Neutrophil (primary cell): ENCODE measurements at regions not wholly inside any gene's neighbourhood (a gene's known extent, or its start where the extent isn't known, plus 50 kb on each side); places are given as distances from the start of the nearest gene placed in this dataset.

Source experiments
- H3K27ac ChIP-seq: fragments of 200-600 bp; sonication (generic); 2 replicates; pipeline ENCODE4 v1.5.1; 2016; ENCODE audit warnings: mild to moderate bottlenecking, moderate library complexity
- H3K27me3 ChIP-seq: fragments of 200-600 bp; sonication (generic); 2 replicates; pipeline ENCODE4 v1.6.0; 2016; ENCODE audit warnings: mild to moderate bottlenecking
- H3K36me3 ChIP-seq: fragments of 200-600 bp; sonication (generic); 2 replicates; pipeline ENCODE4 v1.5.1; 2017
- H3K4me1 ChIP-seq, 2 experiments: fragments of 200-600 bp in 1 of 2; sonication (generic) in 1 of 2; 1 replicate in 1 of 2; 2 replicates in 1 of 2; pipeline versions ENCODE4 v1.5.1 to v1.6.1; 2013 to 2016; ENCODE audit warnings: low read depth in 1 of 2, low read length in 1 of 2, mild to moderate bottlenecking in 1 of 2, moderate library complexity in 1 of 2; ENCODE audit not compliant: control insufficient read depth in 1 of 2, insufficient read depth in 1 of 2
- H3K4me3 ChIP-seq, 2 experiments: fragments of 200-600 bp in 1 of 2; sonication (generic) in 1 of 2; 1 replicate in 1 of 2; 2 replicates in 1 of 2; pipeline ENCODE4 v1.5.1; 2013 to 2016; ENCODE audit warnings: low read depth in 1 of 2, low read length in 1 of 2, mild to moderate bottlenecking in 1 of 2, moderate library complexity in 1 of 2
- H3K9me3 ChIP-seq: fragments of 200-600 bp; sonication (generic); 2 replicates; pipeline ENCODE4 v1.5.1; 2016
- TF ChIP-seq, protein P1 (sequence below): fragments of 200-600 bp; sonication (generic); IDR thresholded peaks from 2 replicates; pipeline ENCODE4 v1.5.1; 2016; ENCODE audit warnings: antibody characterized with exemption

DNA sequence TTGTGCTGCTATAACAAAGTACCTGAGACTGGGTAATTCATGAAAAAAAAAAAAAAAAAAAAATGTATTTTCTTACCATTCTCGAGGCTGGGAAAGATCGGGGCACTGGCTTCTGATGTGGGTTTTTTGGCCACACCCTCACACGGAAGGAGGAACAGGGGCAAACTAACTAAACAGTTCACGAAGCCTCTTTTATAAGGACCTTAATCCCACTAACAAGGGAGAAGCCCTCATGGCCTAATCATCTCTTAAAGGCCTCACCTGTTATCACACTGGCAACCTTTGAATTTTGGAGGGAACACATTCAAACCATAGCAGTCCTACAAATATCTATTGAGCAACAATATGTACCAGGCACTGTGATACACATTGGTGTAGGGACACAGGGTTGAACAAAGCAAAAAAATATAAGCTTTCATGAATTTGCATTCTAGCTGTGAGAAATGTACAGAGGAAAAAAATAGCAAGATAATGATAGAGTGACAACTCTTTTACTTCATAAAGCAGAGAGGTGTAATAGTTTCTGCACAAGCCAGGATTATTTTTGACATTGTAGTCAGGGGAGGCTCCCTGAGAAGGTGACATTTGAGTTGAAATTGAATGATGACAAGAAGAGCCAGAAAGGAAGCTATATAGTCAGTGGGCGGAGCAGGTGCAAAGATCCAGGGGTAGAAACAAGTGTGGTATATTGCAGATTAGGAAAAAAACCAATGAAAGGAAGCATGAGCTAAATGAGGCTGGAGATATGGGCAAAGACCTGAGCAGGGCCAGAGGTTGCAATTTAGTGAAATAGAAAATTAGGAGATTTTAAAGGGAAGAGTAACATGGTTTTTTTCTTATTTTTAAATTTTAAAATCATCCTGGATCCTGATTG, 68.1 kb upstream of the GRAMD2B start:
- Histone ChIP-seq H3K27me3 (no peaks in the 10 kb centered on the region), H3K4me1 (no peaks in the 10 kb centered on the region), H3K27ac (no peak overlapping the region), H3K9me3 (no peaks in the 10 kb centered on the region), H3K4me3 (no peak overlapping the region), H3K36me3 (no peaks in the 10 kb centered on the region)
- TF ChIP-seq, protein P1, sequence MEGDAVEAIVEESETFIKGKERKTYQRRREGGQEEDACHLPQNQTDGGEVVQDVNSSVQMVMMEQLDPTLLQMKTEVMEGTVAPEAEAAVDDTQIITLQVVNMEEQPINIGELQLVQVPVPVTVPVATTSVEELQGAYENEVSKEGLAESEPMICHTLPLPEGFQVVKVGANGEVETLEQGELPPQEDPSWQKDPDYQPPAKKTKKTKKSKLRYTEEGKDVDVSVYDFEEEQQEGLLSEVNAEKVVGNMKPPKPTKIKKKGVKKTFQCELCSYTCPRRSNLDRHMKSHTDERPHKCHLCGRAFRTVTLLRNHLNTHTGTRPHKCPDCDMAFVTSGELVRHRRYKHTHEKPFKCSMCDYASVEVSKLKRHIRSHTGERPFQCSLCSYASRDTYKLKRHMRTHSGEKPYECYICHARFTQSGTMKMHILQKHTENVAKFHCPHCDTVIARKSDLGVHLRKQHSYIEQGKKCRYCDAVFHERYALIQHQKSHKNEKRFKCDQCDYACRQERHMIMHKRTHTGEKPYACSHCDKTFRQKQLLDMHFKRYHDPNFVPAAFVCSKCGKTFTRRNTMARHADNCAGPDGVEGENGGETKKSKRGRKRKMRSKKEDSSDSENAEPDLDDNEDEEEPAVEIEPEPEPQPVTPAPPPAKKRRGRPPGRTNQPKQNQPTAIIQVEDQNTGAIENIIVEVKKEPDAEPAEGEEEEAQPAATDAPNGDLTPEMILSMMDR, result no peak

DNA sequence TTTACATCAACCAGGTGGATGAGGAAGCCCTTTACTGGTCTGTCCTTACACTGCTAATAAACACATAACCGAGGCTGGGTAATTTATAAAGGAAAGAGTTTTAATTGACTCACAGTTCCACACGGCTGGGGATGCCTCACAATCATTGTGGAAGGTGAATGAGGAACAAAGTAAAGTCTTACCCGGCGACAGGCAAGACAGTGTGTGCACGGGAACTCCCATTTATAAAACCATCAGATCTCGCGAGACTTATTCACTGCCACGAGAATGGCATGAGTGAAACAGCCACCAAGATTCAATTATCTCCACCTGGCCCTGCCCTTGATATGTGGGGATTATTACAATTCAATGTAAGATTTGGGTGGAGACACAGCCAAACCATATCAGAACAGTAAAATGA, 67.3 kb upstream of the GRAMD2B start:
- Histone ChIP-seq H3K36me3 (no peaks in the 10 kb centered on the region), H3K27me3 (no peaks in the 10 kb centered on the region), H3K4me1 (no peaks in the 10 kb centered on the region), H3K27ac (no peak overlapping the region), H3K9me3 (no peaks in the 10 kb centered on the region), H3K4me3 (no peak overlapping the region)
- TF ChIP-seq, protein P1, result no peak

DNA sequence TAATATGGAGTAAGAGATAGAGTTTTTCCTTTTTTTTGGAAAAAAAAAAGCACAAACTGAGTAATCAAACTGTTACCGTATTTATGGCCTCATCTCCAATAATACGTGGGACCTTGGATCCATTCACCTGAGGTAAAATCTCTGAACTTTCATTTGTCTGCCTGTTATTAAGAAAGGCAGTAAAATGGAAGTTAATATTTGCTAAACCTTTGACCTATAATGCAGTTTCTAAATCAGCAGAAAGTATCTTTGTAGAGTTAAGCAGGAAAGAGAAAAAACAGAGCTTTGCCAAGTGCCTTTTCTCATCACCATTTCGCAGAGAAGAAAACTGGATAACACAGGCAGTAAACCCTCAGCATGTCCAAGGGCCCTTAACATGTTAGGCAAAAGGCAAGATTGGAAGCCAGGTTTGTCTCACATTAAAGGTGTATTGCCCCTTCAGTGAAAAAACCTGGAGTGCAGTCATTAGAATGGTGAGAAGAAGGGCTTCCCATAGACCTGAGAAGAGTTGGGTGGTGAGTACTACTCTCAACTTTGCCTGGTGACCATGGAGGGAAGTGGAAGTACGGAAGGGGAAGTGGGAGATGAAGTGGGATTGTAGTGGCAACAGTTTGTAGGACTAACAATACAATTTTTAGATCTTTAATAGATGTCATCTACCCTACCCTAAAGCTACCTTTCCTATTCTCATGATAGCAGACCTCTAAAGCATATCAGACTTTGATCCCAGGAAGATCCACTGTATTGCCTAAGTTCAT, 65.4 kb upstream of the GRAMD2B start:
- Histone ChIP-seq H3K4me1 (no peaks in the 10 kb centered on the region), H3K27me3 (no peaks in the 10 kb centered on the region), H3K36me3 (no peaks in the 10 kb centered on the region), H3K4me3 (no peak overlapping the region), H3K27ac (no peak overlapping the region), H3K9me3 (no peaks in the 10 kb centered on the region)
- TF ChIP-seq, protein P1, result no peak

DNA sequence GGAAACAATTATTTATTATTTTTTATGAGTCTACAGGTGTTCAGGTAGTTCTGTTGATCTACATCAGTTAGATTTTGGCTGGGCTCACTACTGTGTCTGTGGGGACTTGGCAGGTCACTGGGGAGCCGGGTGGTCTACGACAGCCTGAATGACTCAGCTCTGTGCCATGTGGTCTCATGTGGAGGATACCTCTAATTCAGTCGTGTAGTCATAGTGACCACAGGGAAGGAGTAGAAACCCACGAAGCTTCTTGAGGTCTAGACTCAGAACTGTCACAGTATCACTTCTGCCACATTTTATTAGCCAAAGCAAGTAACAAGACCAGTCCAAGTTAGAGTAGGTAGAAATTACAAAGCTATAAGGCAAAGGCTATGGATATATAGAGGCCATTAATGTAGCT, 64.7 kb upstream of the GRAMD2B start:
- no peak overlapping the region for H3K4me3 ChIP-seq
- no peaks in the 10 kb centered on the region for H3K9me3 ChIP-seq
- no peaks in the 10 kb centered on the region for H3K27me3 ChIP-seq
- H3K4me1 ChIP-seq, result no peaks in the 10 kb centered on the region
- H3K27ac ChIP-seq, result no peak overlapping the region
- H3K36me3 ChIP-seq, result no peaks in the 10 kb centered on the region
- TF ChIP-seq, protein P1, result no peak

DNA sequence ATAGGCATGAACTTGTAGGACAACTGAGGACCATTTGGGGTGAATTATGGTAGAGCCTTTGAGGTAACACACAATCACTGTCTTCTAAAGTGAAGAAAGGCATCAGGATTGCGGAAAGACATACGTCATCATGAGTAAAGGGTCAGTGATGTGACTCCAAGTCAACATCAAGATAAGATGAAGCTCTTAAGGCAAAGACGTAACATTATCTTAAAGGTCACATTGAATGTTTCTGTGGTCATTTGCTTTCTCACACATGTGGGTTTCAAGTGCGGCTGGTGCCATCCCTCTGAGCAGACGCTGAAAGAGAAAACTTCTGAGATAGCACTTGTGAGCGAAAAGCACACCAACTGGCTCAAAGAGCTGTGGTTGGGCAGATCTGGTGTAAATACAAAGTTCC, 63.3 kb upstream of the GRAMD2B start:
- Histone ChIP-seq H3K9me3 (no peaks in the 10 kb centered on the region), H3K4me1 (no peaks in the 10 kb centered on the region), H3K36me3 (no peaks in the 10 kb centered on the region), H3K27ac (no peak overlapping the region), H3K4me3 (no peak overlapping the region), H3K27me3 (no peaks in the 10 kb centered on the region)
- TF ChIP-seq, protein P1, result no peak
